GM23248 (cell line): ENCODE measurements at regions not wholly inside any gene's neighbourhood (a gene's known extent, or its start where the extent isn't known, plus 50 kb on each side); places are given as distances from the start of the nearest gene placed in this dataset.

Experiments
- DNase-seq: peaks from one replicate; pipeline ENCODE4 v3.0.0-alpha.2; 2015
- H2AFZ ChIP-seq: fragments of 200-600 bp; sonication (generic); 2 replicates; pipeline ENCODE4 v1.6.1; 2016; ENCODE audit warnings: antibody characterized with exemption
- H3F3A ChIP-seq: fragments of 200-600 bp; sonication (generic); 2 replicates; pipeline ENCODE4 v1.6.1; 2016; ENCODE audit warnings: mild to moderate bottlenecking, antibody characterized with exemption, mixed run types; ENCODE audit not compliant: insufficient read depth
- H3K27ac ChIP-seq: fragments of 200-600 bp; sonication (generic); 2 replicates; pipeline ENCODE4 v1.5.1; 2016; ENCODE audit warnings: mild to moderate bottlenecking
- H3K27me3 ChIP-seq: fragments of 200-600 bp; sonication (generic); replicated peaks from 2 replicates; pipeline ENCODE4 v1.6.1; 2016; ENCODE audit warnings: mild to moderate bottlenecking; ENCODE audit not compliant: insufficient read depth
- H3K36me3 ChIP-seq: fragments of 200-600 bp; sonication (generic); 2 replicates; pipeline ENCODE4 v1.6.1; 2016; ENCODE audit warnings: low read depth, mild to moderate bottlenecking
- H3K4me1 ChIP-seq: fragments of 200-600 bp; sonication (generic); 2 replicates; pipeline ENCODE4 v1.6.1; 2016; ENCODE audit warnings: mild to moderate bottlenecking; ENCODE audit not compliant: insufficient read depth
- H3K4me2 ChIP-seq: fragments of 200-600 bp; sonication (generic); one replicate; pipeline ENCODE4 v1.6.1; 2016; ENCODE audit warnings: mild to moderate bottlenecking; ENCODE audit not compliant: unreplicated experiment
- H3K4me3 ChIP-seq: fragments of 200-600 bp; sonication (generic); 2 replicates; pipeline ENCODE4 v1.5.1; 2016; ENCODE audit warnings: mild to moderate bottlenecking
- H3K79me2 ChIP-seq: fragments of 200-600 bp; sonication (generic); 2 replicates; pipeline ENCODE4 v1.6.1; 2016; ENCODE audit warnings: mild to moderate bottlenecking; ENCODE audit not compliant: insufficient read depth
- H3K9ac ChIP-seq: fragments of 200-600 bp; sonication (generic); 2 replicates; pipeline ENCODE4 v1.6.1; 2016; ENCODE audit warnings: mild to moderate bottlenecking
- H3K9me2 ChIP-seq: fragments of 200-600 bp; sonication (generic); 2 replicates; pipeline ENCODE4 v1.6.1; 2016; ENCODE audit warnings: mixed run types, mild to moderate bottlenecking, moderate library complexity; ENCODE audit not compliant: insufficient read depth
- H3K9me3 ChIP-seq: fragments of 200-600 bp; sonication (generic); one replicate; pipeline ENCODE4 v1.6.1; 2017; ENCODE audit warnings: low read depth
- H4K20me1 ChIP-seq: fragments of 200-600 bp; sonication (generic); 2 replicates; pipeline ENCODE4 v1.6.0; 2016; ENCODE audit not compliant: insufficient read depth
- EZH2 ChIP-seq: fragments of 200-600 bp; sonication (generic); IDR thresholded peaks from 2 replicates; pipeline ENCODE4 v1.6.1; 2018; ENCODE audit warnings: antibody characterized with exemption, mild to moderate bottlenecking; ENCODE audit not compliant: insufficient read depth, poor library complexity, severe bottlenecking
- EZH2phosphoT487 ChIP-seq: fragments of 200-600 bp; sonication (generic); IDR thresholded peaks from 2 replicates; pipeline ENCODE4 v1.6.1; 2018; ENCODE audit warnings: antibody characterized with exemption, moderate library complexity, mild to moderate bottlenecking, low read depth; ENCODE audit not compliant: insufficient read depth
- WGBS, 2 experiments: methylation state at CpG; one replicate each; pipeline ENCODE4 v1.1.6; 2015 to 2017; ENCODE audit warnings: low lambda C conversion rate in 2 of 2, low coverage in 1 of 2; ENCODE audit errors: missing lambda C conversion rate in 2 of 2; 5-methylcytosine and 5-hydroxymethylcytosine counted together
- in situ Hi-C: fragments of 300-500 bp; cut with MboI; formaldehyde crosslinking; loops from 2 replicates; pipeline ENCODE4 v1.15.0; 2020

GRCh38 chr5:121399879-121400278, 451.8 kb upstream of the FTMT start:
- in situ Hi-C loops: no loop called here
- H3F3A ChIP-seq: no peaks in the 10 kb centered on the region
- TF ChIP-seq EZH2: no peak
- TF ChIP-seq EZH2phosphoT487: no peak
- H3K4me1 ChIP-seq: no peaks in the 10 kb centered on the region
- H3K9me2 ChIP-seq: no peaks in the 10 kb centered on the region
- no peaks in the 10 kb centered on the region for H3K27me3 ChIP-seq
- no peaks in the 10 kb centered on the region for H3K9me3 ChIP-seq
- H3K4me2 ChIP-seq: no peak overlapping the region
- H3K36me3 ChIP-seq: no peaks in the 10 kb centered on the region
- H3K27ac ChIP-seq: no peak overlapping the region
- H4K20me1 ChIP-seq: no peaks in the 10 kb centered on the region
- H3K79me2 ChIP-seq: no peaks in the 10 kb centered on the region
- WGBS, 2 experiments: 33 to 43% methylated on average over 1 of the region's 1 CpG
- H3K4me3 ChIP-seq: no peak overlapping the region
- H2AFZ ChIP-seq: no peak overlapping the region
- no peak for DNase-seq
- H3K9ac ChIP-seq: no peak overlapping the region

GRCh38 chr5:121408778-121409177, 442.9 kb upstream of the FTMT start:
- H4K20me1 ChIP-seq: no peaks in the 10 kb centered on the region
- no peaks in the 10 kb centered on the region for H3K36me3 ChIP-seq
- no peak overlapping the region for H3K27ac ChIP-seq
- H3K9ac ChIP-seq: no peak overlapping the region
- H3K9me2 ChIP-seq: no peaks in the 10 kb centered on the region
- WGBS, 2 experiments: 31 to 33% methylated on average over 1 of the region's 1 CpG
- in situ Hi-C loops: no loop called here
- H3K79me2 ChIP-seq: no peaks in the 10 kb centered on the region
- no peaks in the 10 kb centered on the region for H3K4me1 ChIP-seq
- no peak overlapping the region for H2AFZ ChIP-seq
- no peaks in the 10 kb centered on the region for H3K9me3 ChIP-seq
- DNase-seq: no peak
- H3K4me3 ChIP-seq: no peak overlapping the region
- TF ChIP-seq EZH2phosphoT487 (no peak), EZH2 (no peak)
- H3F3A ChIP-seq: no peaks in the 10 kb centered on the region
- H3K4me2 ChIP-seq: no peak overlapping the region
- H3K27me3 ChIP-seq: no peaks in the 10 kb centered on the region

GRCh38 chr5:121415270-121415669, 436.4 kb upstream of the FTMT start:
- WGBS, 2 experiments: 3 to 4% methylated on average over 1 of the region's 1 CpG
- no peak overlapping the region for H2AFZ ChIP-seq
- in situ Hi-C loops: no loop called here
- H3K79me2 ChIP-seq: no peaks in the 10 kb centered on the region
- TF ChIP-seq EZH2phosphoT487 (no peak), EZH2 (no peak)
- H3K27me3 ChIP-seq: no peaks in the 10 kb centered on the region
- H3K4me3 ChIP-seq: no peak overlapping the region
- H3K27ac ChIP-seq: no peak overlapping the region
- no peak for DNase-seq
- H3K36me3 ChIP-seq: no peaks in the 10 kb centered on the region
- H3K4me1 ChIP-seq: no peaks in the 10 kb centered on the region
- H4K20me1 ChIP-seq: no peaks in the 10 kb centered on the region
- no peaks in the 10 kb centered on the region for H3K9me3 ChIP-seq
- no peaks in the 10 kb centered on the region for H3F3A ChIP-seq
- H3K4me2 ChIP-seq: no peak overlapping the region
- no peak overlapping the region for H3K9ac ChIP-seq
- no peaks in the 10 kb centered on the region for H3K9me2 ChIP-seq

- TF ChIP-seq EZH2phosphoT487: no peak
- no peak for TF ChIP-seq EZH2
- no peaks in the 10 kb centered on the region for H3F3A ChIP-seq
- no peak overlapping the region for H3K4me3 ChIP-seq
- H3K9ac ChIP-seq: no peak overlapping the region
- H3K9me2 ChIP-seq: no peaks in the 10 kb centered on the region
- H3K4me2 ChIP-seq: no peak overlapping the region
- no peaks in the 10 kb centered on the region for H3K9me3 ChIP-seq
- no peaks in the 10 kb centered on the region for H3K27me3 ChIP-seq
- WGBS, 2 experiments: 47 to 51% methylated on average over 3 of the region's 3 CpGs
- H3K27ac ChIP-seq: no peak overlapping the region
- no peaks in the 10 kb centered on the region for H3K36me3 ChIP-seq
- no peak overlapping the region for H2AFZ ChIP-seq
- no peak for DNase-seq
- in situ Hi-C loops: no loop called here
- no peaks in the 10 kb centered on the region for H3K79me2 ChIP-seq
- no peaks in the 10 kb centered on the region for H4K20me1 ChIP-seq
- H3K4me1 ChIP-seq: no peaks in the 10 kb centered on the region
Observed at GRCh38 chr5:121421646-121422045, 430.0 kb upstream of the FTMT start.

- H3K4me1 ChIP-seq: no peaks in the 10 kb centered on the region
- H3K27ac ChIP-seq: no peak overlapping the region
- H3K36me3 ChIP-seq: no peaks in the 10 kb centered on the region
- H3K79me2 ChIP-seq: no peaks in the 10 kb centered on the region
- no peaks in the 10 kb centered on the region for H3K27me3 ChIP-seq
- in situ Hi-C loops: no loop called here
- TF ChIP-seq EZH2phosphoT487 (no peak), EZH2 (no peak)
- H3K4me3 ChIP-seq: no peak overlapping the region
- H3F3A ChIP-seq: no peaks in the 10 kb centered on the region
- H2AFZ ChIP-seq: no peak overlapping the region
- no peak for DNase-seq
- H3K4me2 ChIP-seq: no peak overlapping the region
- H3K9me3 ChIP-seq: no peaks in the 10 kb centered on the region
- no peaks in the 10 kb centered on the region for H4K20me1 ChIP-seq
- no peaks in the 10 kb centered on the region for H3K9me2 ChIP-seq
- 3 to 6% methylated on average over 2 of the region's 2 CpGs for WGBS, 2 experiments
- H3K9ac ChIP-seq: no peak overlapping the region
Observed at GRCh38 chr5:121424976-121425375, 426.7 kb upstream of the FTMT start.
